ENCODE measurements at regions not wholly inside any gene's neighbourhood (a gene's known extent, or its start where the extent isn't known, plus 50 kb on each side); places are given as distances from the start of the nearest gene placed in this dataset.
A peak's percentile ranks its signal among the peaks of the same experiment; 100 is the strongest.

DNA sequence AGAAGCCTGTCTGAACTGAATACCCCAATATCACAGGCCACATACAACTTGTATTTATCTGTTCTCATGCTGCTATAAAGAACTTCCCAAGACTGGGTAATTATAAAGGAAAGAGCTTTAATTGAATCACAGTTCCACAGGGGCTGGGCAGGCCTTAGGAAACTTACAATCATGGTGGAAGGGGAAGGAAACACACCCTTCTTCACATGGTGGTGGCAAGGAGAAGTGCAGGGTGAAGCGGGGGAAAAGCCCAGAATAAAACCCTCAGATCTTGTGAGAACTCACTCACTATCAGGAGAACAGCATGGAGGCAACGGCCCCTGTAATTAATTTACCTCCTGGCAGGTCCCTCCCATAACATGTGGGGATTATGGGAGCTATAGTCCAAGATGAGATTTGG lies 50.3 kb upstream of the FNDC1 start:
- DNase-seq (ENCODE audit: low spot score): no peak

DNA sequence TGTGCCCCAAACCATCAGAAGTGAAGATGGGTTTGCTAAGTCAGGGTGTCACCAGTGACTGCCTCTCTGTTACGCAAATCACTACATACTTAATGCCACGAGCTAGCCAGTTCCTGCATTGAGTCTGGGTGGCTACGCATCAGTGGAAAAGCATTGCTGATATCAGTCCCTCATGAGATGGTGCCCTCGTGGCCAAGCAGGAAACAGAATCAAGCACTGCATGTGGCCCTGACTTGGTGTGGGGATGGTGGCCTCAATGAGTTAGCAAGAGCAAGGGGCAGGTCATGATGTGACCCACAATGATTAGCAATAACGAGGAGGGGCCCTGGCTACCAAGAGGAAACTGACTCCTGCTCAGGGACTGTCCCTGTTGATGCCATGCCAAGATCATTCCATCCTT lies 51.6 kb upstream of the FNDC1 start:
- no peak for DNase-seq (ENCODE audit: low spot score)

DNA sequence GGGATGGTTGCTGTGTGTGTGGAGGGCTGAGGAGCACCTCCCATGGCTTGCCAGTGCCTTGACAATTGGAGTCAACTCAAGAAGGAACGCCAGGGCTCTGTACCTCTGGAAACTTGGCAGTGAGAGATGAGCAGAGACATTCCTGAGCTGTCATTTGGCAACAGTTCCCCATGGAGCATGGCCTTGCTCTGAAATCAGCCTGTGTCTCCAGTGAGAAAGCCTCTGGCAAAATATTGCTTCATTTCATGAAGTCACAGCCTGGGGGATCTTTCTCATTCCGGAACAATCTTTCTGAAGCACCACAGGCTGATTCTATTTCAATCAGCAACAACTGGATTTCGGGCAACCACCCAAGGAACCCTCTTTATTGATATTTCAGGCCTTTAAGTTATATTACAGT lies 52.2 kb upstream of the FNDC1 start:
- no peak for DNase-seq (ENCODE audit: low spot score)

DNA sequence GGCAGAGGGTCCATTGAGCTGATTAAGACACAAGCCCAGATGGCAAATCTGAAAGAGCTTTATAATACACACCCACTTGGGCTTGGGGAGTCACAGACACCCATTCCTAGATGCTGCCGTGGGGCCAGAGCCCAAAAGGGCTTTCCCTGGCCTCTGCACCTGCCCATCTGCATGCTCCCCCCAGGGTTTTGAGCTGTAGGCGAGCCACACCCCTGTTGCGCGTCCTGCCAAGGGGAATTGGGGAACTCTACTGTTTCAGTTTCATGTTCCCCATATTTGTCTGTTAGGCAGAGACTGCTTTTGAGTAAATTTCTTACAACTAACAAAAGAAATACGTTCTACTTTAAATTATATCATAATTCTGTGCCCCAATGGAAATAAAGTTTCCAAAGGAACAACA lies 52.9 kb upstream of the FNDC1 start:
- DNase-seq (ENCODE audit: low spot score): no peak

DNA sequence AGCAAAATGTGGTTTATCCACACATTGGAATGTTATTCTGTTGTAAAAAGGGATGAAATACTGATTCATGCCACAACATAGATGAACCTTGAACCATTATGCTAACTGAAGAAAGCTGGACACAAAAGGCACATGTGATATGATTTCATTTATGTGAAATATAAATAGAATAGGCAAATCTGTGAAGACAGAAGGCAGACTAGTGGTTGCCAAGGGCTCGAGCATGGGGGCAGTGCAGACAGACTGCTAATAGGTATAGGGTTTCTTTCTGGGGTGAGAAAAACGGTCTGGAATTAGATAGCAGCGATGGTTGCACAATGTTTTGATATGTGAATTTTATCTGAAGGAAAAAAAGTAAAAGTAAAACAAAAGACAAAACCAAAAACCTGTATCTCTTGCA lies 54.6 kb upstream of the FNDC1 start:
- no peak for DNase-seq (ENCODE audit: low spot score)

DNA sequence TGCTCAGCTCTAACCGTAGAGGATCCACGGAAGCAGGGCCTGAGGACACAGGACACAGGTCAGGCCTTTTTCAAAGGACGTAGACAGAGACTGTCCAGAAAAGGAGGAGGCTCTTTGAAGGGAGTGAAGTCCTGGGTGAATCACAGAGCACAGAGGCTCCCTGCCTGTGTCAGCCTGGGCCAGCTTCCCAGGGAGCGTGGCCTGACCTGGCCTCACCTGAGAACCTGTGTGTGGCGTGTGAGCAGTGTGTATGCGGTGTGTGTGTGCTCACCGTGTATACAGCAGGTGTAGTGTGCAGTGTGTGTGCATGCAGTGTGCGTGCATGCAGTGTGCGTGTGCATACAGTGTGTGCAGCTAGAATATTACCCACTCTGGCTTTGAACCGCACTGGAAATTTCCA lies 56.0 kb upstream of the FNDC1 start:
- DNase-seq (ENCODE audit: low spot score): no peak

DNA sequence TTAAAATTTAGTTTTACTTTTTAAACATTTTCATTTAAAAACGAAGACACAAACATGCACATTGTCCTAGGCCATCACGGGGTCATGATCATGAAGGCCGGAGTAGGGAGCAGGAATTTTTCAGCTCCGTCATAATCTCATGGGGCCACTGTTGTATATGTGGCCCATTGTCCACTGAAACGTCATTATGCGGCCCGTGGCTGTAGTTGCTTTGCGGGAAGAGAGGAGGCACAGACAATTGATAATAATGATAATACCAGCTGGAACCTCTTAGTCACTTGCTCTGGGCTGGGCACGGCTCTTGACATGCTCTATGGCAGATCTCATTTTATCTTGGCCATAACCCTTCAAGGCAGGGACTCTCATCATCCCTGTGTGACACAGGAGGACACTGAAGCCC lies 56.5 kb upstream of the FNDC1 start:
- no peak for DNase-seq (ENCODE audit: low spot score)

DNA sequence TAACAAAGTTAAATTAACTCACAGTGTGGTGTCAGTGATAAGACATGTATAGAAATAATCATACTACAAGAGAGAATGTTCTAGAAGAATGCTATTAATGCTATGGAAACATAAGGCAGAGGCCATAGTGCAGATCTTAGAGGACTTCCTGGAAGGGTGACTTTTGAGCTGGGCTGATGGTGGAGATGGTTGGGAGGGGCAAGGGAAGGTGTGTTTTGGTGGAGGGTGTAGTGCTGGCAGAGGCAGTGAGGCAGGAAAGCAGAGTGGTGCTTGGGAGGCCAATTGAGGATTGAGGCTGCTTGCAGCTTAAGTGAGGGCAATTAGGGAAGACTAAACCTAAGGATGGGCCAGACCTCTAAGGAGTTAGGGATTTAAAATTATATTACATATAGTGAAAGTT lies 58.5 kb upstream of the FNDC1 start:
- DNase-seq (ENCODE audit: low spot score): no peak

DNA sequence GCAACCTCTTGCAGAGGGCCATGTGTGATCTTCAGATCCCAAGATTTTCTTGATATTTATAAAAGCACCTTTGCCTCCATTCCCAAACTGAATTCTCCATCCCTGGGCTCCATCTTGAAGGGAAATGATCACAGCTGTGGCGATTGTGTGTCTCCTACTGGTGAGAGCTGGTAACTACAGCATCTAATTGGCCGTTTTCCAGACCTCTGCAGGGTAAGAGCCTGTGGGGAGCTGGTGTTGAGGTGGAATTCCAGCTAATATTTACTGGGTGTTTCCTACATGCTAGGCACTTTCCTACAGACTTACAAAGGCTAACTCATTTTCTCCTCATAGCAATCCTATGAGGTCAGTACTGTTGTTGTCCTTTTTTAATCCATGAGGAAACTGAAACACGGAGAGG lies 59.2 kb upstream of the FNDC1 start:
- DNase-seq (ENCODE audit: low spot score): peak; percentile 68

DNA sequence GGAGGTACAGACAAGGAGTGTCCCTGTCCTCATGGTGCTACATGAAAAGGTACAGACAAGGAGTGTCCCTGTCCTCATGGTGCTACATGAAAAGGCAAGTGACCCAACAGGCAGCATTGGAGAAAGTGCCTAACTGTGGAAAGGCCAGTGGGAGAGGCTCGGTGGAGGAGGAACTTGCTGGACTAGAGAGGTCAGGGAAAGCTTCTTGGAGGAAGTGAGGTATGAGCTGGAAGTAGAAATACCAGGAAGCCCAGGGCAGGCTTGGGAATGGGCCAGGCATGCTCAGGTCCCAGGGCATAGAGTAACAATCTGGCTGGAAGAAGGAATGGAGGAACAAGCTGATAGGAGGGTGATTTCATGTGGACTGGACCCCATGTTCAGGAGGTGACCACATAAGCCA lies 59.8 kb upstream of the FNDC1 start:
- no peak for DNase-seq (ENCODE audit: low spot score)

DNA sequence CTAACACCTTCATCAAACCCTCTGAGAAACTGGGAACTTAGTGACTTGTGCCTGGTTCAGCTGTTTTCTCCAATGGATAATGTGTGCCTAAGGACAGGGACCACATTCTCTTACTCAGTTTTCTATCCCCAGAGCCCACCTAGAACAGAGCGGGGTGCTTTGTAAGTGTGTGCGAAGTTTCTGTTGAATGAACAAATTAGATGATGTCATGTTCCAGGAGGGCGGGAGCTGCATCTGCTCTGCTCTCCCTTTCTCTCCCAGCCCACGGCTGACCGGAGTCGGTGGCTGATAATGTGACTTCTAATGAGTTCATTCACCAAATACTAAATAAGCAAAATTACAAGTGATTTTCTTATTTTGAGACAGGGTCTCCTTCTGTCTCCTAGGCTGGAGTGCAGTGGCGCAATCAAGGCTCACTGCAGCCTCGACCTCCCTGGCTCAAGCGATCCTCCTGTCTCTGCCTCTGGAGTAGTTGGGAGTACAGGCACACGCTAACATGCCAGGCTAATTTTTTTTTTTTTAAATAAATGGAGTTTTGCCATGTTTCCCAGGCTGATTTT lies 60.7 kb upstream of the FNDC1 start:
- no peak for DNase-seq (ENCODE audit: low spot score)

DNA sequence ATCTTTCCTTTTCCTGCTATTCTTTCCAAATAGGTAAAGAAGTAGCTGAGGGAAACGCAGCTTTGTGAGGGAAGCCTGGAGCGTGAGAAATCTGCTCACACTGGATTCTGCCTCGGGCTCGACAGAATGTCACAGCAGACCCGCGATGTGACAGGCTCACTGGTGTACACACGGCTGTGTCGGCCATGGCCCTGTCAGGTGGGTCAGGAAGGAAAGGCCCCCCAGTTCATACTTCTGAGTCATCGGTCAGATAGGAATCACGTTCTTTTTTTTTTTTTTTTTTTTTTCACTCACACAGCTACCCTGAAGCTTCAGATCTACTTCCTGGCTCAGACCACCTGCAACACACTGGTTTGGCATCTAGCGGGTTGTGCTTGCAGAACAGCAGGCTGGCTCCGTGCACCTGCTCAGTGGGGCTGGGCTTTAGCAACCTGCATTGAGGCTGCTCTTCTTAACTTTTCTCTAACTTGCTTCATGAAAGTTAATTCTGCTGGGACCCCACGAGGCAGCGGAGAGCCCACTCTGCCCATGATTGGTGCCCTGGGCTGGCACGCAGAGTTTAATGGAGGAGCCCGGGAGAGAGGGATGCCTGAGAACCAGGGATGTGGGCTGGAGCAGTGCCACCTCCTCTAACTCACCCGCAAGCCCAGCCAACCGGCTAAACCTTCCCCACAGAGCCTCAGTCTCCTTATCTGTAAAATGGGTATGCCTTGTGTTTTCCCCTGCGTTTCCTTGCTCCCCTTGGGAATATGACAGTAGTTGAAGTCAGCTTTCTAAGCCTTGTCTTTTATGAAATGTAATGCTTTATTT lies 61.5 kb upstream of the FNDC1 start:
- DNase-seq (ENCODE audit: low spot score): peak; percentile 9

DNA sequence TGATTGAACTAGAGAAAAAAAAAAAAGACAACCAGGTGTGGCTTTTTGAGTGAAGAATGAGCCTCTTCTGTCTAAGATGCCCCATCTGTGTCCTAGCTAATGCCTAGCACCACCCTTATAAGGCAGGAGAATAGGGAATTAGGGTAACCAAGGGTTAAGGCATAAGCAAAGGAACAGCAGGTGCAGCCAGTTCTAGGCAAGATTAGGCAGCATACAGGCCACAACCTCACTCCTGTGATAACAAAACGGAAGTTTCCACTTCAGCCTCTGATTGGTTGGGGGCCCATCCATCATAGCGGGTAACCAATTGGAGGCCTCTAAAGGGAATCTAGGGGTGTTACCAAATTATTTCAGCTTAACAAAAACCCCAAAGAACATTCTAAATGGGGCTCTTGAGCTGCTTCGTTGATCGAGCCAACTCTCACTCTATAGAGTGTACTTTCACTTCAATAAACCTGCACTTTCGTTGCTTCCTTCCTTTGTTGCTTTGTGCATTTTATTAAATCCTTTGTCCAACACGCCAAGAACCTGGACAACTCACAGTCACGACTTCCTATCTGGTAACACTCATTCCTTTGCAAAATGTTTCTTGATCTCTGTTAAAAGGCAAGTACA lies 61.9 kb upstream of the TAGAP start:
- peak; percentile 90 for DNase-seq (ENCODE audit: low spot score)

DNA sequence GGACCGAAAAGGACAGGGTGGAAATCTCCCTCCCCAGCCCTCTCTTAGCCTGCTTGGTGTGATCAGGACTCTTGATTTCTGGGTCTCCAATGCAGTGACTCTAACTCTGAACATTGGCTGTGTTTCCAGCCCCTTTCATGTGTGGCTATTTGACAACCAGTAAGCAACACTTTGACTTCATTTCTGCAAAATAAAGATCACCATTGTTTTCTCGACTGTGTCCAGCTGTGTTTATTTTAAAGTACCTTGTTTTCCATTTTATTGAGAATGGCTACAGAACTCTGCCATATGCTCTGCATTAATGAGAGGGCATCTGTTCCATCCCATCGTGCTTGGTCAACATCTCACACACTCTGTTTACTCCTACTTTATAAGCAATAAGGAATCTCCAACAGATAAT lies 60.9 kb upstream of the TAGAP start:
- DNase-seq (ENCODE audit: low spot score): no peak

DNA sequence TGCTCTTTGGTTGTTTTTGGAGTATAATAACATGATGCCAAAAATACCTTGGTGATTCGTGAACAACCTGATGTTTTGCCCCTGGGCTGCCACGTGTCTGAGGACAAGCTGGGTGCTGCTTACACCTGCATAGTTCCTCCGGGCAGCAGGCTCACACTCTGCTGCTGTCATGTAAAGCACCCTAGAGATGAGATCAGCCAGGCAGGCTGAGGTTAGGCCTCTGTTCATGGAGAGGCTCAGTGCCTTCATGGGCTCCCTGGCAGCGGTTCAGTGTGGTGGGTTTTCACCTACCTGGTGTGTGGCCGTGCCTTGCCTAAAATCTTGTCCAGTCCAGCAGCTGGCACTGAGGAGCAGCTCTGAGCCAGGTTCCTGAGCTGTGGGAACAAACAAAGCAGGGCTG lies 60.1 kb upstream of the TAGAP start:
- DNase-seq (ENCODE audit: low spot score): no peak

DNA sequence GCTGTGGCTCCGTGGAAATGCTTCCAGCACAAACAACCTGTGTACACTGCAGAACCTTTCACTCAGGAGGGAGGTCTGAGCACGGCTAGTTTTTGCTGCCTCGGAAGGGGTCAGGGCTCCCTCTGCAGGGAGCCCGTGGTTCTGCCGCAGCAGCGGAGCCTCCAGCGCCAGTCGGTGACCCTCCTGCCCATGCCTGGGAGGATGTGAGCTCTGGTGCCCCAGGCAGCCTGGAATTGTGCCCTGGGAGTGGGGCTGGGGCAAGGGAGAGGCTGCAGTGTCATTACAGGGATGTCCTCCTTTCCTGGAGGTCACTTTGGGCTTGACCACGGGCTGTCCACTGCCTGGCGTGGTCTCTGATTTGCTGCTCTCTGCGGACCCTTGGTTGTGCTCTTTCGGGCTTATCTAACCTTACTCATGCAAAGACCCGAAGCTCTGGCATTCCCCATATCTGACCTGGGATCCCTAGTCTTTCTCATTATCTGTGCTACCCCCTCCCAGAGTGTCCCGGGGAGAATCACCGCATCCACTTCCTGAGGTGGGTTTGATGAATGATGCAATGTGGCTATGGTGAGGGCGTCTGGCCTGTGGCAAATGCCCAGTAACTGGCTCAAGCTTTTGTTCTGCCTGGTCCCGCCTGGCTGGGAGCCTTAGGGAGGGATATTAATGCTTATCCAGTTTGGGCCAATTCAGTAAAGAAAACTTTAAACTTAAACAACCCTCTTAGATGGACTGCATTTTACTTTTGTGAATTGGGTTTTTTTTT lies 59.6 kb upstream of the TAGAP start:
- peak; percentile 54 for DNase-seq (ENCODE audit: low spot score)

DNA sequence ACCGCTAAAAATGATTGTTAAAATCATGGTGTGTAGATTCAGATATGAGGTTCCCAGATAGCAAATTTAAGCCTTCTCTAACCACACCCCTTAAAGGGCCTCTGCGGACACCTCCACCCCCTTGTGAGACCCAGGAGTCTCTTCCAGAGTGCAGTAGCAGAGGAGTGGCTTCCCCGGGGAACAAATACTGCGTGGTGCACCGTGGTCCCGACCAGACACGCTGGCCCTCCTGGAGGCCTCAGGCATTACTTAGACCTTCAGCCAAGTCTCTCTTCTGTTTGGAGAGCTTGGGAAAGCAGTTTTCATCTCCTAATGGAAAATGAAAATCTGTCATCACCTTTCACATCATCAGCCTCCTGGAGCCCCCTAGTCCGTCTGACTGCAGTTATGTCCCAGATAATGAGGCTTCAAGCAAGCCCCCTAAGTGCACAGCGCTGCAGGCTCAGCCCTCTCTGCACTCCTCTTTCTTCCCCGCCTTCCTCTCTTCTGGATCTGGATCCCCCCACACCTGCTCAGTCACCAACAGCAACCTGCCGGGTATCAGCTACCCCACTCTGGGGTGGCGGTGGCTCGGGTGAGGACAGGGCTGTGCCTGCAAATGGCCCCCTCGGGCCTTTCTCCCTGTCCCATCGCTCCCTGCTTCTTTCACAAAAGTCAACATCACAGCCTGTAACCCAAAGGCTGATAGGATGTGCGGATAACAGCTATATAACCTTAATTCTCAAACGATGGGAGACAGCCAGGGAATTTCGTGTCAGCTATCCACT lies 58.8 kb upstream of the TAGAP start:
- DNase-seq (ENCODE audit: low spot score): no peak

DNA sequence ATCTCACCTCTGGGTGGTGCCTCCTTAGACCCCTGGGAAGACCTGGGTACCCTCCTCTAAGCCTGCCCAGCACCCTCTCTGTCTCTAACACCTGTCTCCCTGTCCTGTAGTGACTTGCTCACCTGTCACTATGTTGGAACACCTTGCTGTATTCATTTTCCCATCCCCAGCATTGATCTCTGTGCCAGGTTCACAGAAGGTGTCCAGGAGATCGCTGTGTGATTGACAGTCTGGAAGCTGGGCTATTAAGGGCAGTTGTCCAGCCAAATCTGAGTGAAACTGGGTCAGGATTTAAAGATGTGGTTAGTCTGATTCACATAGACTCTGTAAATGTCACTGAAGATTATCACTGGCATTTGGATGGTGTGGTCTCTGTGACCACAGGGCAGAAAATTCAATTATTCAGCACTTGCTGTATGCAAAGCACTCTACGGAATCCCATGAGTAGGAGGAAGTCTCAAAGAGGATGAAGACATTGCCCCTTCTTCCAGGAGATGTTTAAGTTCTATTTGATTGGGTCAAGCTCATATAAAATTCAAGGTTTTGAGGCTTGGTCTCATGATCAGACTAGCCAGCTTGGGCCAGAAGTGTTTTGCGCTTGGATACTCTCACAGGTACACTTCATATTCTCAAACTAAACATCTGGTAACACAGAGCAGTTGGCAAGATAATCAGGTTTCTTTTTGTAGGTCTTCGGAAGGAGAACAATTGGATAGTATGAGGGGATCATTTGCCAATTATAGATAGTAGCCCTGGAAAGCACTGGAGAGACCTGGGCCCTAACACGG lies 57.8 kb upstream of the TAGAP start:
- DNase-seq (ENCODE audit: low spot score): no peak

DNA sequence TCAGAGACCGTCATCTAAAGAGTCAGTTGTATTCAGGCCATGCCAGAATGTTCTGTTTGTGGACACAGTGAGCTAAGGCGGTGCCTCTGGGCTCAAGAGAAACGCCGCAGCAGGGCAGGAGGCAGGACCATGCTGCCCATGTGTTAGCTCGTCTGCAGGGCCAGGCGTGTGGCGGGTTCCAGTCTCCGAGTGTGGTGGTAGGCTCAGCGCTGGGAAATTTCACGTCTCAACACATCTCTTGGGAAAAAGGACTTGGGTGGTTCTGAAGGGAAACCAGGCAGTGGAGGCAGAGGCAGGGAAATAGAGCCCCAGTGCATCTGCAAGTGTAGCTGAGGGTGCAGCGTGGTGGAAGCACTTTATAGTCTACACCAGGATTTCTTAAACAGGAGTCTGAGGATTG lies 56.9 kb upstream of the TAGAP start:
- DNase-seq (ENCODE audit: low spot score): no peak

DNA sequence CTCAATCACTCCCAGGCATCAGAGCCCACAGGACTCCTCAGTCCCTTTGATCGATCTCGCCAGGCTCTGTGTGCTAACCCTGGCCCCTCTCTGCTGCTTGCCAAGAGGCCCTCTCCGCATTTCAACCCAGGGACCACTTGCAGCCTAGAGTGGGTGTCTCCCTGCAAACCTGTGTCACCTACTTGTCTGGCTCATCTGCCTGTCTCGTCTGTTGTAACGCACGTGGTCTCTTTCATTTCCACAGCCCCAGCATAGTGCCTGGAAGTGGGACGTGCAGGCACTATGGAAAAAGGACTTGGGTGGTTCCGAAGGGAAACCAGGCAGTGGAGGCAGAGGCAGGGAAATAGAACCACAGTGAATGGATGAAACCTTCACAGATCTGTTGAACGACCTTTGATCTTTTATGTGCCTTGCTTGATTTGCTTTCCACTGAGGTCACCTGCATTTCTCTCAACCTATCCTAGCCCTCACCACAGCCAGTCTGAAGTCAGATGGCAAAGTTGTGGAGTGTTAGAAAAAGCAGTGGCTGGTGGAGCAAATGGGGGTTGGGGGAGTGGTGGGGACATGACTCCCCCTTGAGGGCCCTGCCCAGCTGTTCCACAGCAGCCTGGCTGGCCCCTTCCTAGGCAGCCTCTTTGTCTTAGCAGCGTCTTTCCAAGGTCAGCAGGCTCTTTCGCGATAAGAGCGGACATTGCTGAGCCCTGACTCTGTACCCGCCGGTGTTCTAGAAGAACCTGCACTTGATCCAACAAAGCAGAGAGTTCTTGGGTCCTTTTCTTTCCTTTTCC lies 55.8 kb upstream of the TAGAP start:
- DNase-seq (ENCODE audit: low spot score): no peak

DNA sequence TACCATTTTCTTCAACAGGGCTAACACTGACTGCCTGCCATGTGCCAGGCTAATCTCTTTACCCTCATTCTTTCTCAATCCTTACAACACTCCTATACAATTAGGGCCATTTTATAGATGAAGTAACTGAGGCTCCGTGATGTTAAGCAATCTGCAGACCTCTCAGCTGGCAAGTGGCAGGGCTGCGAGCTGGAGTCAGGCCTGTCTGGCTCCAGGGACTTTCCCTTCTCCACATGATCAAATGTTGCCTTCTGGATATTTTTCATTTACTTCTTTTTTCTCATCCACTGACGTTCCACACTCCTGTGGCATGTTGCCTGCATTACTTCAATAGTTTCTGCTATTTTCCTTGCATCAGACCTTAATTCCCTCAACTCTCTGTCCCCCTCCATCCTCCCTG lies 55.2 kb upstream of the TAGAP start:
- no peak for DNase-seq (ENCODE audit: low spot score)
